ENCODE measurements at regions not wholly inside any gene's neighbourhood (a gene's known extent, or its start where the extent isn't known, plus 50 kb on each side); places are given as distances from the start of the nearest gene placed in this dataset.

DNA sequence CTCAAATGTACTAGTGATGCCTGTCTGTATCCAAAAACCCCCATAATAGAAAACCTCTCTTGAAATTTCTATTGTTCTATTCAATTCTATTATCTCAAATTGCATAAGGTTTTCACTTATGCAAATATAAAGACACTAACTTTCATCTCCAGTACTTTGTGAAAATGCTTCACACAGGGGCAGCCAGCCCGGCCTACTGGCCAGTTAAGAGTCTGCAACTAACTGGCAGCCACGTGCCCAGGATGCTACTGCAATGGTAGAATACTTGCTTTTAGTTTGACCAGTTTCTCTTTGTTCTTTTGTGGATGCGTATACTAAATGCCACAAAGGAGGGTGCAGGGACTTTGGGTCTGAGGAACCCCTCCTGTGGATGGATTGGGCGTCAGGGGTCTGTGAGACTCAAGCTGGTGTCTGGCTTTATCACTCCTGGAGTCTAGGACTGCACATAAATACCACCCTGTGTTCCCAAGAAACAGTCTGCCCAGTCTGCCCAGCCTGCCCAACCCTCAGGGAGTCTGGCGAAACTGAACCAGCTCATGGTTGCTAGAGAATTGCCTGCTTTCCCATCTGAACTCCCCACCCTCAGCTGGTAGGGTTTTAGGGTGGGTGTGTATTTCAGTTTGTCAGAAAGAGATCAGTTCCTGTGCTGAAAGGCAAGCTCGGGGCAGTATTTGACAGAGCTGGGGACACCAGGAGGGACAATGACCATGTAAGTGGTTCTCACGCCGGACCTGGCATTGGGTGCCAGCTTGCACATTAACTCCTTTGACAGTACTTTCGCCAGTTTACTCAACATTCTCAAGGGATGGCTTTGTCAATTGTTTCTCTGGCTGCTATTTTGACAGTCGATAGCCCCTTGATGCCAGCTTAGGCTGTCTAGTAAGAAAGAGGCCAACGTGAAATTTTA is 558.2 kb upstream of the JAG1 start:
- TF ChIP-seq POLR2AphosphoS5 (IDR thresholded peaks at IDR 0.05), result no peak
- no peak for TF ChIP-seq CTCF (IDR thresholded peaks at IDR 0.05)
- TF ChIP-seq EP300 (IDR thresholded peaks at IDR 0.05), result no peak
- TF ChIP-seq POLR2A (IDR thresholded peaks at IDR 0.05), result no peak
